Endothelial cell of umbilical vein (primary cell): ENCODE measurements at regions not wholly inside any gene's neighbourhood (a gene's known extent, or its start where the extent isn't known, plus 50 kb on each side); places are given as distances from the start of the nearest gene placed in this dataset.

Experiments
- BruUV-seq: library from RNA; stranded (reverse); fragments of 400-500 nt; replicated peaks from 2 replicates; lab custom pipeline; 2021; lab: Mats Ljungman, UMichigan
- CTCF ChIA-PET: fragments of 300-600, 350-600 bp; sonication (Branson Sonifier 250); formaldehyde crosslinking; loops from one replicate; lab custom pipeline; 2021; ENCODE audit warnings: antibody characterized with exemption, inconsistent platforms; lab: Charles Lee
- POLR2A ChIA-PET: fragments of 300-600, 350-600 bp; sonication (Branson Sonifier 250); formaldehyde crosslinking; loops from one replicate; lab custom pipeline; 2021; ENCODE audit warnings: antibody characterized with exemption, inconsistent platforms; lab: Charles Lee
- DNase-seq: peaks from one replicate; pipeline ENCODE4 v3.0.0-alpha.2; 2011; ENCODE audit warnings: low read depth, low spot score
- FAIRE-seq: peaks from 2 replicates; lab custom pipeline; 2011; peaks lifted over from hg19 to GRCh38; lab: Jason Lieb, UNC
- H2AFZ ChIP-seq: 2 replicates; pipeline ENCODE4 v1.6.0; 2012; ENCODE audit warnings: low read depth, low read length, control low read depth, inconsistent platforms
- H3K27ac ChIP-seq: 2 replicates; pipeline ENCODE4 v1.5.1; 2011; ENCODE audit warnings: low read depth, mild to moderate bottlenecking, control low read depth, low read length, moderate library complexity; ENCODE audit not compliant: insufficient read depth
- H3K27me3 ChIP-seq, 2 experiments: 2 replicates each; pipeline versions ENCODE4 v1.6.0 to v1.6.1; 2011; ENCODE audit warnings: low read length in 2 of 2, mixed read lengths in 1 of 2; ENCODE audit not compliant: control insufficient read depth in 2 of 2, insufficient read depth in 2 of 2
- H3K36me3 ChIP-seq, 2 experiments: 2 replicates in 1 of 2; 3 replicates in 1 of 2; pipeline ENCODE4 v1.5.1; 2011; ENCODE audit warnings: low read length in 2 of 2, mild to moderate bottlenecking in 1 of 2, moderate library complexity in 1 of 2; ENCODE audit not compliant: control insufficient read depth in 2 of 2, insufficient read depth in 2 of 2; ENCODE audit errors: extremely low read depth in 1 of 2
- H3K4me1 ChIP-seq: 3 replicates; pipeline ENCODE4 v1.5.1; 2011; ENCODE audit warnings: mild to moderate bottlenecking, low read length; ENCODE audit not compliant: control insufficient read depth, insufficient read depth; ENCODE audit errors: extremely low read depth
- H3K4me2 ChIP-seq: 2 replicates; pipeline ENCODE4 v1.6.1; 2011; ENCODE audit warnings: low read length, control low read depth, mixed read lengths; ENCODE audit not compliant: insufficient read depth
- H3K4me3 ChIP-seq, 3 experiments: fragments of 200-600 bp in 1 of 3; sonication (generic), shearing (Covaris generic) in 1 of 3; replicated peaks in 1 of 3; 2 replicates each; pipeline ENCODE4 v1.5.1; 2011 to 2016; ENCODE audit warnings: control low read depth in 3 of 3, low read length in 3 of 3, mild to moderate bottlenecking in 2 of 3, inconsistent platforms in 1 of 3, low read depth in 1 of 3, moderate library complexity in 1 of 3; ENCODE audit not compliant: insufficient read depth in 1 of 3
- H3K79me2 ChIP-seq: 2 replicates; pipeline ENCODE4 v1.6.0; 2012; ENCODE audit warnings: low read length, inconsistent platforms; ENCODE audit not compliant: control insufficient read depth, insufficient read depth
- H3K9ac ChIP-seq: replicated peaks from 2 replicates; pipeline ENCODE3; 2011; ENCODE audit warnings: low read length, control low read depth; ENCODE audit not compliant: insufficient read depth; ENCODE audit errors: extremely low read depth
- H3K9me1 ChIP-seq: replicated peaks from 3 replicates; pipeline ENCODE4 v1.6.0; 2011; ENCODE audit warnings: mild to moderate bottlenecking, low read length; ENCODE audit not compliant: control insufficient read depth, insufficient read depth; ENCODE audit errors: extremely low read depth
- H3K9me3 ChIP-seq: replicated peaks from 2 replicates; pipeline ENCODE4 v1.5.1; 2012; ENCODE audit warnings: low read length, inconsistent platforms; ENCODE audit not compliant: control insufficient read depth, insufficient read depth
- H4K20me1 ChIP-seq: replicated peaks from 2 replicates; pipeline ENCODE3; 2011; ENCODE audit warnings: mild to moderate bottlenecking, low read length; ENCODE audit not compliant: control insufficient read depth, insufficient read depth; ENCODE audit errors: extremely low read depth
- CTCF ChIP-seq, 2 donors: IDR thresholded peaks; 1 replicate in 1 of 2; 2 replicates in 1 of 2; pipeline ENCODE4 v1.5.1; 2011; ENCODE audit warnings: low read length in 2 of 2, mild to moderate bottlenecking in 2 of 2, moderate library complexity in 2 of 2, control low read depth in 1 of 2, inconsistent platforms in 1 of 2, low read depth in 1 of 2; ENCODE audit not compliant: insufficient read depth in 1 of 2; ENCODE audit errors: extremely low read depth in 1 of 2
- EZH2 ChIP-seq: IDR thresholded peaks from 2 replicates; pipeline ENCODE4 v1.6.1; 2012; ENCODE audit warnings: borderline replicate concordance, low read depth, mild to moderate bottlenecking, moderate library complexity, low read length, inconsistent platforms; ENCODE audit not compliant: severe bottlenecking
- FOS ChIP-seq: IDR thresholded peaks from 2 replicates; pipeline ENCODE4 v1.6.1; 2011; ENCODE audit warnings: mild to moderate bottlenecking, low read length, moderate library complexity, borderline replicate concordance; ENCODE audit not compliant: insufficient read depth
- GATA2 ChIP-seq: IDR thresholded peaks from 2 replicates; pipeline ENCODE4 v1.7.0; 2011; ENCODE audit warnings: low read depth, mild to moderate bottlenecking, moderate library complexity, mixed read lengths, low read length; ENCODE audit not compliant: insufficient read length, insufficient read depth
- JUN ChIP-seq: IDR thresholded peaks from 2 replicates; pipeline ENCODE4 v1.6.1; 2011; ENCODE audit warnings: borderline replicate concordance, low read depth; ENCODE audit not compliant: insufficient read length, insufficient read depth
- MAX ChIP-seq: IDR thresholded peaks from 2 replicates; pipeline ENCODE4 v1.6.1; 2011; ENCODE audit not compliant: insufficient read depth, insufficient read length
- MYC ChIP-seq: IDR thresholded peaks from one replicate; pipeline ENCODE4 v1.6.1; 2011; ENCODE audit warnings: mild to moderate bottlenecking, low read depth, low read length
- POLR2A ChIP-seq: IDR thresholded peaks from 2 replicates; pipeline ENCODE4 v1.6.1; 2012; ENCODE audit warnings: low read depth, mild to moderate bottlenecking, control low read depth, low read length
- POLR2AphosphoS5 ChIP-seq: IDR thresholded peaks from 2 replicates; pipeline ENCODE4 v1.6.1; 2012; ENCODE audit warnings: low read depth, mild to moderate bottlenecking, control low read depth, low read length, moderate library complexity; ENCODE audit not compliant: insufficient read depth
- dilution Hi-C: fragments of 300-500 bp; cut with MboI; formaldehyde crosslinking; loops from one replicate; pipeline ENCODE4 v1.15.0; 2019; ENCODE audit warnings: low sequenced_read_pairs; ENCODE audit not compliant: extremely low pct_ligation_motif_present
- intact Hi-C: fragments of 100-400 bp; cut with micrococcal nuclease; formaldehyde crosslinking; loops from one replicate; pipeline ENCODE4 v1.10.0; 2022

- DNase-seq = no peak
- Histone ChIP-seq H3K27ac (no peak overlapping the region), H2AFZ (no peak overlapping the region), H3K4me3 (no peak overlapping the region), H3K9me1 (no peaks in the 10 kb centered on the region), H3K36me3 (no peaks in the 10 kb centered on the region), H3K4me1 (no peaks in the 10 kb centered on the region), H3K9ac (no peak overlapping the region), H3K4me2 (no peak overlapping the region), H3K9me3 (no peaks in the 10 kb centered on the region), H3K27me3 (no peaks in the 10 kb centered on the region), H4K20me1 (no peaks in the 10 kb centered on the region), H3K79me2 (no peaks in the 10 kb centered on the region)
- FAIRE-seq = no peak
- POLR2A ChIA-PET = no interaction called here
- no TSS peak for BruUV-seq
- dilution Hi-C loops (no loop called here), intact Hi-C loops (no loop called here)
- TF ChIP-seq POLR2A (no peak), CTCF (IDR thresholded peaks at IDR 0.05; ENCODE audit: extremely low read depth in 1 of 2, insufficient read depth in 1 of 2, low read depth in 1 of 2, low read length in 2 of 2) (no peak), EZH2 (no peak), GATA2 (no peak), FOS (no peak), POLR2AphosphoS5 (no peak), MAX (no peak), JUN (no peak), MYC (no peak)
- CTCF ChIA-PET = interaction anchor here (1.4 kb wide), 1 partner anchor 14 kb away, joined by 4 read pairs; no protein-coding TSS in a partner anchor
Measured at GRCh38 chr21:17667256-17667655, 54.6 kb upstream of the BTG3 start.
